IPS-NIHi11 (cell line): ENCODE measurements at regions not wholly inside any gene's neighbourhood (a gene's known extent, or its start where the extent isn't known, plus 50 kb on each side); places are given as distances from the start of the nearest gene placed in this dataset.

ENCODE experiments used
- DNase-seq: peaks from one replicate; pipeline ENCODE4 v3.0.0; 2012; ENCODE audit warnings: mixed read lengths, low spot score

DNA sequence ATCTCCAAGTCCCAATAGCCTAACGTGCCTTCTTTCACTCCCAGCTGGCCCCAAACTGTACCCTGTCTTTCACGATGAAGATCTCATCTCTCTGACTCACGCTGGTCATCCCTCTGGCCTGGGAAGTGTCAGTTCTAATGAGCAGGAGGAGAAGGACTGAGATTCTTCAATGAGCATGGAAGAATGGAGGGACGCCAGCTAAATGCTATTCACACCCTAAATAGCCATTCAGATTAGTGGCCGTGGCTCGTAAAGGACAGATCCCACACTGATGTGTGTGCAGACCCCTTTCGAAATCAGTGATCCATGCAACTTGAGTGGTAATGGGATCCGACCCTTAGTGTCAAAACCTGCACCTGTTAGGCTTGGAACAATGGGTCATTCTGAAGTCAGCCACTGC lies 75.9 kb upstream of the SMYD2 start:
- DNase-seq = no peak

DNA sequence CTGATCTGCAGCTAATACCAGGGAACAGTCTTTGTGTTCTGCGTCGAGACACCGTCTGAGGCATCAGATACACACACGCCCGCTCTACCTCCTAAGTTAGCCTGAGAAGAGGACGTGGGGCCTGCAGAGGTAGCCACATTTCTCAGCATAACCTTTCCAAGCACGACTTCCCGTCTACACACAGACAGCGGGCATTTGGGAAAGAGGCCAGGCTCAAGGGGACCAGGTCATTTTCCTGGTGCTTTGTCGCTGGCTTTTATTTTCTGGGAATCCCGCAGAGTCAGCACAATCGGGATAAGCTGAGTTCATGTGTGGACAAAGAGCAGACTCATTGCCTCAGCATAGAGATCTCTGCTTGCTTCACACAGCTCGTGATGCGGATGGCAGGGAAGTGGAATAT lies 72.5 kb upstream of the SMYD2 start:
- no peak for DNase-seq

DNA sequence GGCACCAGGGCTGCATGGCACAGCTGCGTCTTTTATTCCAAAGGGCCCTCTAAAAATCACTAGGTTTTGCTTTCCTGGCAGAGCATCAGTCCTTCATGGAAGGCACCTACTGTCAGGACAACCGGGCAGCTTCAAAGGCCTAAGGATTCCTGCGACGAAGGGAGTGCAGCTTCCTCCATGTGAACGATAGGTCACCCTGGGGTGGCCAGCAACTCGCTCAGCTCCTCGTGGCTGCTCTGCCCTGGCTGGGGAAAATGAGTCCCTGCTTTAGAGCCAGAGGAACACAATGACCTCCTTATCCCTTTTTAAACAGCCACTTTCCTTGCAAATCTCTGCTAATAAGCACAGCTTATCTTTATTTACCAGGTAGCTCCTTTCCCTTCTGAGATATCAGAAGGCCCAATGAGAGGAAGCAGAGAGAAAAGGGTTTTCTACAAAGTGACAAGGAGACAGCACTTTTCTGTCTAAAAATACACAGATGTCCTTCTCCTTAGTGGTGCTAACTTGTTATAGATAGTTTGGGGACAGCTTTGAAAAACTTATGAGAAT lies 71.6 kb upstream of the SMYD2 start:
- no peak for DNase-seq

DNA sequence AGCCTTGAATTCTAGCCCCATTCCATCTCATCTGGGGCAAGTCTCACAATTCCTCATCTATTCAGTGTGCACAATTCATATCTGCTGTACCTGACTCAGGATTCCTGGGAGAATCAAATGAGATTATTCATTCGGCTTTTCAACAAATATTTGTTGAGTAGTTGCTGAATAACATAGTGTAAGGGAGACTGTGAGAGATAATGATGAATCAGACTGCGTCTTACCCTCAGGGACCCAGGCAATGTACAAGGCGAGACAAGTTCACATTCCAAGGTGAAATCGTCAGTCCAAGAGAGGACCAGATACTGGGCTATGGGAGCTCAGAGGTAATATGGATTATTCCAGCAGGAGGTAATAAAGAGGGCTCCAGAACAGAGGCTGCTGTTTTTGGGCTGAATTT lies 67.8 kb upstream of the SMYD2 start:
- no peak for DNase-seq

DNA sequence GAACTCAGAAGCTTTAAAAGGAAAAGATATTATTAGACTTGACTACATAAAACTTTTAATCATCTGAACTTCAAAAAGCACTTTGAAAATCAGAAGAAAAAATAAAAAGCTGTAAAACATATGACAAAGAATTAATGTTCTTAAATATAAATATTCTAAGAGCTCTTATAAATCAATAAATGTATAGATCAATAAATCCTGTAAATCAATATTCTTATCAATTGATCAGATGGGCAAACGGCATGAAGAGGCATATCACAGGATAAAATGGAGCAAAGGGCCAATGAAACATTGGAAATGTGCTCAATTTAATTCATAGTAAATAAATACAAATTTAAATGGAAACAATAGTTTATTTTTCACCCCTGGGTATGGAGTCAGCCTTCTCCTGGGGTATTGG lies 66.1 kb upstream of the SMYD2 start:
- DNase-seq = no peak

DNA sequence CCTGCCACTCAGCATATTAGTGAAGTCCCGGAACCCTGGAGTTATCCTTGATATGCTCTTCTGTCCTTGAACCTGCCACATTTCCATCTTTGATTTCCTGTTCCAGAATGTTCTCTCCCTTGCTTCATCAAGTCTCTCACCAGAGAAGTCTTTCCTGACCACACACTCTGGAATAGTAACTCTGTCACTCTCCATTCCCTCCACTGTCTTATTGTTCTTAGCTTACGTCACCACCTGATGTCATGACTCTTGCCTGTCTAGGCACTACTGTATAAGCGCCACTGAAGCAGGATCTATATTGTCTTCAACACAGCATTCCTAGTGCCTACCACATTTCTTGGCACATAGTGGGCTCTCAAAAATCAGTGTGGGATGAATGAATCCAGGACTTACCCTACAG lies 65.4 kb upstream of the SMYD2 start:
- no peak for DNase-seq

DNA sequence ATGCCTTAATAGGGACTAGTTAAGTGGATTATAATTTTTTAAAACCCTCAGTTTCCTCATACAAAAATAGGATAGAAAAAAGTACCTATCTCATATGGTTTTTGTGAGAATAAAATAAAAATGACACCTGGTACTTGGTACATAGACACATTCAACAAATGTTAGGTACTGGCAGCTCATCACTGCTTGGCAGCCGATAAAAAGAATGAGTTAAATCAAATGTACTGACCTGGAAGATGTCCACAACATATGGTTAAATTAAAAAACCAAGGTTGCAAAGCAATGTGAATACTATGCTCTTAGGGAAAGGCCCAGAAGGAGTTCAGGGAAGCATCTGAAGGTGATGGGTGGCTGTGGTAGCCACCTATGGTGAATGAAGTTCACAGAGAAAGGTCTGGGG lies 64.9 kb upstream of the SMYD2 start:
- no peak for DNase-seq

DNA sequence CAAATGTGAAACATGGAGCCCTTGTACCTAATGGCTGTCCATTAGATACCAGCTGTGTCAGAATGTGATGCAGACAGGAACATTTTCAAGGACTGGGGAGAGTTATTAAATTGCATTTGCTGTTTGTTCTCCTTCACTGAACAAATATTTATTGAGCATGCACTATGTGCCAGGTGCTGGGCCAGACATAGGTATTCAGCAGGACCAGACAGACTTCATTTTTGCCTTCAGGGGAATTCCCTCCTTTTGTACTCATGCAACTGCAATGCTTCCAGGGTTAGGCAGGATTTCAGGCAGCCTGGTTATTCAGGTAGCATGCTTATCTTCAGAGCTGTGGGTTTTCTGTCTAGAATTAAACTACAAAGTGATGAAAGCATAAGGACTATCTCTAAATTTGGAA lies 64.2 kb upstream of the SMYD2 start:
- no peak for DNase-seq

DNA sequence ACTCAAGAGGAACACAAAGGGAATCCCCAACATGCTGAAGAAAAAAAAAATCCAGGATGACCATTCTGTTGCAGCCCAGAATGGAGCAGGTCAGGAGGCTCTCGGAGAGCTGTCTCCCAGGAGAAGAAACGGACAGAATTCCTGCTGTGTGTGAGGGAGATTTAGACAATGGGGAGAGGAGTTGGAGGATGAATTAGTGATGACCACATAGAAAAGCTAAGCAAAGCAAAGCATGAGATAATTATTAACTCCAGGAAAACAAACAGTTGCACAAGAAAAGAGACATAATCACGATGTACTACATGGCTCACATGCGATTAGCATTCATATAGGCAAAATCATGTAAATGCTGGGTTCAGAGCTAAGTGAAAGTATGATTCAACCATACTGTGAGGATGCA lies 61.1 kb upstream of the SMYD2 start:
- no peak for DNase-seq

DNA sequence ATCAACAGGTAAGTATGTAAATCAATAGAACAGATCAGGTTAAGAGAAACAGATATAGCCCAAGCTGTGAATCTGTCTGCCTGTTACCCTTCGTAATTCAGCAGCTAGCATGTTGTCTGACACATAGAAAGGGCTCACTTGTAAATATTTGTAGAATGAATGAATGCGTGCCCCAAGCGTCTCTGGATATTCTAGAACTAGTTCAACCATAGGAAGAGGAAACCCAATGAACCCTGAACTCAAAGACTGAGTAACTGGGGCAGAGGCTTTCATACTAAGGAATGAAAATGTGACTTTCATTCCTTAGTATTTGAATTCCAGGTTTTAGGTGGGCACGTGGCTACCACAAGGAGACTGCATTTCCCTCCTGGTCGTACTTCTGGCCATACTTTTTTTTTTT lies 60.1 kb upstream of the SMYD2 start:
- DNase-seq = no peak

DNA sequence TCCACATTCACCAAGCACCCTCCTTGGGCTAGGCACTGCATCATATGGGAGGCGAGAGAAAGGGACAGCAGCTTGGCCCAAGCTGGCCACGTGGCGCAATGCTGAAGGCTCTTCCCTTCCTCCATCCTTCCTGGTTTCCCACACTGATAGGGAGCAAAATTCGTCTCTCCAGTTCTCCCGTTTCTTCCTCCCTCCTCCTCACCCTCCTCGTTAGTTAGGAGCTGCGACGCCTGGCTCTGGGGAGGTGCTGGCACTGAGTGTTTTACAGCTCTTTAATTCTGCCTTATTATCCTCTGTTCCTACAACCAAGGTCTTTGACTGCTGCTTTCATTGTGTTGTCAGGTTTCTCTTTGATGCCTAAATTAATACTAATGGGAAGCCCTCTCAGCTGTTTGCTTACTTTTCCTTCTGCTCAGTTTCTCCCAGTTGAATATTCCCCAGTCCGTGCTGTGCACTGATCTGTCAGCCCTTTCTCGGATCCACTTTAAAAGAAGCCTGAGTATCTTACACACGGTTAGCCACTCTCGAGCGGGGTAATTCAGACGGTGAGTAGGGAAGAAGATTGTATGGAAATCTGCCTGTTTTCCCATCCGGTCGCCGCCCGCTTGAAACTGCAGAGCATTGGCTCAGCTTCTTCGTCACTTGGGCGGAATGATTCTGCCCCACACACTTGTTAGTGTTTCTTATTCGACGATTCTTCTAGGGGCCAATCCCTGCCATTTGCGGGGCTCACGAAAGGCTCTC lies 56.2 kb upstream of the SMYD2 start:
- DNase-seq = peak; percentile 21

DNA sequence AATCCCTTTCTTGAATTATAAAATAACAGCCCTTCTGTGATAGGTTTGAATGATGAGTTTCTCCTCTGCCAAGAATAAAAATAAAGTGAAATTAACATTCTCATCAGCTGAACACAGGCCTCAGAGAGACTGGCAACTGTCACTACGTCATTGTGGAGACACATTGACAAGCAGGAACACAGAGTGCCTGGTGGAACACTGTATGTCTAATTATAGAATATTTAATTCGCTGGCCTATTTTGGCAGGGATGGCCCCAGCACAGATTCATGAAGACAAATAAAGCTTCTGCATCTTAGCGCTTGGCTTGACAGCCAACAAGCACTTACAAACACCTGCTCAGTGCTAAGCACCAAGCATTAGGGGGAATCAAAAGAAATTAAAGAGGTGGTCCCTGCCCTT lies 52.0 kb upstream of the SMYD2 start:
- no peak for DNase-seq

DNA sequence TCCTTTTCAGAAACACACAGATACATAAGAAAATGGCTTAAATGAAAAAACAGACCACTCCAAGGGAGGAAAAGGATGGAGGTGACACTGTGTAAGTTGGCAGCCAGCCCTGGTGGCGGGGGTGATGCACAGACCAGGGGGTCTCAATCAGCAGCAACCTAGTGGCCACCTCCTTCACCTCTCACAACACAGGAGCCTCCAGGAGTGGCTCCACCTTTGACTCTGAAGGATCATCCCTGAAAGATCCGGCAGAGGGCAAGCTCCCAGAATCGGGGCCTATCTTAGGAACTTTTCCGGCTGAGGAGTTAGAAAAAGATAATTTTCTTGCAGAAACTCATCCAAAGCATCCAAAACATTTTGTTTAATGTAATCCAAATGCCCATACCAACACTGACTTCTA lies 51.2 kb upstream of the SMYD2 start:
- no peak for DNase-seq
